ENCODE measurements at regions not wholly inside any gene's neighbourhood (a gene's known extent, or its start where the extent isn't known, plus 50 kb on each side); places are given as distances from the start of the nearest gene placed in this dataset.

GRCh38 chr17:79673517-79673916 is 57.2 kb upstream of the ENPP7 start:
- ATAC-seq = no peak
- H3K4me1 ChIP-seq = no peaks in the 10 kb centered on the region
- no peak overlapping the region for H3K27ac ChIP-seq
- peaks cover 28 to 51% (median 42%) of the 10 kb centered on the region in 3 donors for H3K27me3 ChIP-seq
- in situ Hi-C loops (cut with MboI; ENCODE audit: low sequenced_read_pairs in 4 of 4) (no loop called here), intact Hi-C loops (cut with DNase I; ENCODE audit: low total_unique reads) (no loop called here)
- peaks cover 0 to 13% (median 0%) of the 10 kb centered on the region in 3 donors for H3K9me3 ChIP-seq
- TF ChIP-seq POLR2A (IDR thresholded peaks at IDR 0.05) (no peak), CTCF (IDR thresholded peaks at IDR 0.05 in 4 of 5, conservative IDR thresholded peaks at IDR 0.05 in 1 of 5) (no peak)
- no peak for DNase-seq
- H3K4me3 ChIP-seq = no peak overlapping the region
- H3K36me3 ChIP-seq = no peaks in the 10 kb centered on the region

GRCh38 chr17:79672496-79672895 is 58.2 kb upstream of the ENPP7 start:
- peaks cover 33 to 53% (median 42%) of the 10 kb centered on the region in 3 donors for H3K27me3 ChIP-seq
- in situ Hi-C loops (cut with MboI; ENCODE audit: low sequenced_read_pairs in 4 of 4) = no loop called here
- no peak overlapping the region for H3K27ac ChIP-seq

GRCh38 chr17:79671085-79671694 is 59.6 kb upstream of the ENPP7 start:
- Histone ChIP-seq H3K4me1 (no peaks in the 10 kb centered on the region), H3K9me3 (peaks cover 0 to 13% (median 0%) of the 10 kb centered on the region in 3 donors), H3K27ac (no peak overlapping the region), H3K4me3 (no peak overlapping the region), H3K27me3 (peaks cover 43 to 62% (median 51%) of the 10 kb centered on the region in 3 donors), H3K36me3 (no peaks in the 10 kb centered on the region)
- in situ Hi-C loops (cut with MboI; ENCODE audit: low sequenced_read_pairs in 4 of 4) (no loop called here), intact Hi-C loops (cut with DNase I; ENCODE audit: low total_unique reads) (no loop called here)
- TF ChIP-seq POLR2A (IDR thresholded peaks at IDR 0.05) (no peak), CTCF (IDR thresholded peaks at IDR 0.05 in 4 of 5, conservative IDR thresholded peaks at IDR 0.05 in 1 of 5) (no peak)
- DNase-seq = no peak
- no peak for ATAC-seq

More at GRCh38 chr17:79672496-79672895, 58.2 kb upstream of the ENPP7 start:
- DNase-seq (no peak), ATAC-seq (no peak)
- intact Hi-C loops (cut with DNase I; ENCODE audit: low total_unique reads) = no loop called here
- Histone ChIP-seq H3K4me1 (no peaks in the 10 kb centered on the region), H3K4me3 (no peak overlapping the region), H3K36me3 (no peaks in the 10 kb centered on the region), H3K9me3 (peaks cover 0 to 13% (median 0%) of the 10 kb centered on the region in 3 donors)
- TF ChIP-seq CTCF (IDR thresholded peaks at IDR 0.05 in 4 of 5, conservative IDR thresholded peaks at IDR 0.05 in 1 of 5) = no peak
- TF ChIP-seq POLR2A (IDR thresholded peaks at IDR 0.05) = no peak

GRCh38 chr17:79670537-79671084 is 59.8 kb upstream of the RBFOX3 start:
- Histone ChIP-seq H3K9me3 (peaks cover 0 to 13% (median 0%) of the 10 kb centered on the region in 3 donors), H3K36me3 (no peaks in the 10 kb centered on the region), H3K4me1 (no peaks in the 10 kb centered on the region), H3K4me3 (no peak overlapping the region), H3K27ac (no peak overlapping the region), H3K27me3 (peaks cover 49 to 66% (median 52%) of the 10 kb centered on the region in 3 donors)
- TF ChIP-seq CTCF (IDR thresholded peaks at IDR 0.05 in 4 of 5, conservative IDR thresholded peaks at IDR 0.05 in 1 of 5) (no peak), POLR2A (IDR thresholded peaks at IDR 0.05) (no peak)
- in situ Hi-C loops (cut with MboI; ENCODE audit: low sequenced_read_pairs in 4 of 4) = no loop called here
- DNase-seq (no peak), ATAC-seq (no peak)
- intact Hi-C loops (cut with DNase I; ENCODE audit: low total_unique reads) = no loop called here

All from gastrocnemius medialis (tissue), 4 donors.